Natural killer cell treated with Interleukin-12 subunit alpha and Interleukin-12 subunit beta and Interleukin-15 and Interleukin-18, amount 100 ng/mL, for 72 hours (primary cell): ENCODE measurements at regions not wholly inside any gene's neighbourhood (a gene's known extent, or its start where the extent isn't known, plus 50 kb on each side); places are given as distances from the start of the nearest gene placed in this dataset.
"Not testable (repeated sequence)": the region's sequence is repeated elsewhere in the genome, so short reads cannot be mapped to it uniquely, and the experiment has no call there.

Experiments
- ATAC-seq, 2 donors: fragments of 150-1000 bp; cut with Tn5 transposase in 1 of 2; sonication (Bioruptor Pico), chemical (Tn5 transposase) in 1 of 2; 2 replicates each; pipeline ENCODE4 v1.10.0; 2021
- DNase-seq: peaks from one replicate; pipeline ENCODE4 v3.0.0; 2022; ENCODE audit warnings: low spot score
- H3K27ac Mint-ChIP-seq, 2 donors: 1 replicate in 1 of 2; 2 replicates in 1 of 2; pipeline ENCODE4 v1.8.0; 2022; ENCODE audit warnings: mixed read lengths in 2 of 2, mild to moderate bottlenecking in 1 of 2, moderate library complexity in 1 of 2
- H3K27me3 Mint-ChIP-seq, 2 donors: 1 replicate in 1 of 2; 2 replicates in 1 of 2; pipeline ENCODE4 v1.8.0; 2022; ENCODE audit warnings: mixed read lengths in 2 of 2
- H3K36me3 Mint-ChIP-seq: one replicate; pipeline ENCODE4 v1.8.0; 2022; ENCODE audit warnings: mixed read lengths
- H3K4me1 Mint-ChIP-seq, 2 donors: 1 replicate in 1 of 2; 2 replicates in 1 of 2; pipeline ENCODE4 v1.8.0; 2022; ENCODE audit warnings: low read depth in 2 of 2, mixed read lengths in 2 of 2, mild to moderate bottlenecking in 1 of 2
- H3K4me3 Mint-ChIP-seq: one replicate; pipeline ENCODE4 v1.8.0; 2022; ENCODE audit warnings: mixed read lengths
- H3K9me3 Mint-ChIP-seq: 2 replicates; pipeline ENCODE4 v1.8.0; 2022; ENCODE audit warnings: mixed read lengths

- peaks cover 8% of the 10 kb centered on the region for H3K9me3 Mint-ChIP-seq
- no peak for ATAC-seq
- no peaks in the 10 kb centered on the region for H3K4me1 Mint-ChIP-seq
- H3K4me3 Mint-ChIP-seq: no peak overlapping the region
- H3K27ac Mint-ChIP-seq: no peak overlapping the region
- H3K36me3 Mint-ChIP-seq: no peaks in the 10 kb centered on the region
- no peaks in the 10 kb centered on the region for H3K27me3 Mint-ChIP-seq
- no peak for DNase-seq
These were observed 832.4 kb upstream of the PCDH10 start for GRCh38 chr4:132316738-132317137.

GRCh38 chr4:132317923-132318322, 831.2 kb upstream of the PCDH10 start:
- no peak overlapping the region for H3K4me3 Mint-ChIP-seq
- H3K27ac Mint-ChIP-seq: no peak overlapping the region
- H3K27me3 Mint-ChIP-seq: no peaks in the 10 kb centered on the region
- no peaks in the 10 kb centered on the region for H3K4me1 Mint-ChIP-seq
- peaks cover 8% of the 10 kb centered on the region for H3K9me3 Mint-ChIP-seq
- H3K36me3 Mint-ChIP-seq: no peaks in the 10 kb centered on the region
- DNase-seq: no peak
- ATAC-seq: no peak

- Mint-ChIP-seq H3K36me3 (peaks cover 4% of the 10 kb centered on the region), H3K27ac (no peak overlapping the region), H3K27me3 (no peaks in the 10 kb centered on the region), H3K9me3 (peaks cover 12% of the 10 kb centered on the region), H3K4me1 (no peaks in the 10 kb centered on the region), H3K4me3 (no peak overlapping the region)
- no peak for ATAC-seq
- DNase-seq: no peak
These were observed 820.3 kb upstream of the PCDH10 start for GRCh38 chr4:132328761-132329160.

- H3K27me3 Mint-ChIP-seq: no peaks in the 10 kb centered on the region
- H3K9me3 Mint-ChIP-seq: peaks cover 12% of the 10 kb centered on the region
These were observed 818.1 kb upstream of the PCDH10 start for GRCh38 chr4:132330994-132331393.

GRCh38 chr4:132332932-132333723, 816.0 kb upstream of the PCDH10 start:
- DNase-seq (no peak), ATAC-seq (no peak)
- Mint-ChIP-seq H3K4me1 (no peaks in the 10 kb centered on the region), H3K27me3 (no peaks in the 10 kb centered on the region), H3K27ac (no peak overlapping the region), H3K36me3 (peaks cover 4% of the 10 kb centered on the region), H3K4me3 (no peak overlapping the region), H3K9me3 (peaks cover 12% of the 10 kb centered on the region)

More at GRCh38 chr4:132330994-132331393, 818.1 kb upstream of the PCDH10 start:
- no peaks in the 10 kb centered on the region for H3K4me1 Mint-ChIP-seq
- DNase-seq (no peak), ATAC-seq (no peak)
- no peak overlapping the region for H3K4me3 Mint-ChIP-seq
- H3K27ac Mint-ChIP-seq: no peak overlapping the region
- H3K36me3 Mint-ChIP-seq: peaks cover 4% of the 10 kb centered on the region

GRCh38 chr4:132333724-132334047, 815.4 kb upstream of the PCDH10 start:
- no peak overlapping the region for H3K4me3 Mint-ChIP-seq
- DNase-seq (no peak), ATAC-seq (no peak)
- no peaks in the 10 kb centered on the region for H3K27me3 Mint-ChIP-seq
- peaks cover 16% of the 10 kb centered on the region for H3K9me3 Mint-ChIP-seq
- no peaks in the 10 kb centered on the region for H3K4me1 Mint-ChIP-seq
- peaks cover 4% of the 10 kb centered on the region for H3K36me3 Mint-ChIP-seq
- H3K27ac Mint-ChIP-seq: no peak overlapping the region

GRCh38 chr4:132334081-132334480, 815.0 kb upstream of the PCDH10 start:
- peaks cover 4% of the 10 kb centered on the region for H3K36me3 Mint-ChIP-seq
- ATAC-seq (no peak), DNase-seq (no peak)
- peaks cover 16% of the 10 kb centered on the region for H3K9me3 Mint-ChIP-seq
- H3K4me1 Mint-ChIP-seq: no peaks in the 10 kb centered on the region
- no peak overlapping the region for H3K27ac Mint-ChIP-seq
- H3K4me3 Mint-ChIP-seq: no peak overlapping the region
- H3K27me3 Mint-ChIP-seq: no peaks in the 10 kb centered on the region

- Mint-ChIP-seq H3K36me3 (peaks cover 7% of the 10 kb centered on the region), H3K4me1 (no peaks in the 10 kb centered on the region), H3K27me3 (no peaks in the 10 kb centered on the region), H3K9me3 (peaks cover 14% of the 10 kb centered on the region), H3K27ac (no peak overlapping the region), H3K4me3 (no peak overlapping the region)
- ATAC-seq (no peak), DNase-seq (no peak)
These were observed 803.9 kb upstream of the PCDH10 start for GRCh38 chr4:132344924-132345828.

GRCh38 chr4:132346016-132346415, 803.1 kb upstream of the PCDH10 start:
- Mint-ChIP-seq H3K9me3 (peaks cover 14% of the 10 kb centered on the region), H3K36me3 (peaks cover 7% of the 10 kb centered on the region), H3K4me3 (no peak overlapping the region), H3K27me3 (no peaks in the 10 kb centered on the region), H3K4me1 (no peaks in the 10 kb centered on the region), H3K27ac (no peak overlapping the region)
- no peak for ATAC-seq
- no peak for DNase-seq

- peaks cover 17% of the 10 kb centered on the region for H3K9me3 Mint-ChIP-seq
- H3K27ac Mint-ChIP-seq, H3K4me3 Mint-ChIP-seq, H3K4me1 Mint-ChIP-seq, DNase-seq, ATAC-seq, H3K27me3 Mint-ChIP-seq, H3K36me3 Mint-ChIP-seq: not testable (repeated sequence)
These were observed 797.5 kb upstream of the PCDH10 start for GRCh38 chr4:132351606-132352005.

- no peak overlapping the region for H3K27ac Mint-ChIP-seq
- ATAC-seq: no peak
- H3K36me3 Mint-ChIP-seq: no peaks in the 10 kb centered on the region
- H3K4me1 Mint-ChIP-seq: no peaks in the 10 kb centered on the region
- no peak for DNase-seq
- no peak overlapping the region for H3K4me3 Mint-ChIP-seq
- no peaks in the 10 kb centered on the region for H3K27me3 Mint-ChIP-seq
- H3K9me3 Mint-ChIP-seq: peaks cover 20% of the 10 kb centered on the region
These were observed 766.9 kb upstream of the PCDH10 start for GRCh38 chr4:132382243-132382642.

GRCh38 chr4:132383571-132384199, 765.4 kb upstream of the PCDH10 start:
- no peaks in the 10 kb centered on the region for H3K27me3 Mint-ChIP-seq
- ATAC-seq: no peak
- no peak overlapping the region for H3K4me3 Mint-ChIP-seq
- H3K27ac Mint-ChIP-seq: no peak overlapping the region
- DNase-seq: no peak
- H3K9me3 Mint-ChIP-seq: peaks cover 20% of the 10 kb centered on the region
- no peaks in the 10 kb centered on the region for H3K36me3 Mint-ChIP-seq
- H3K4me1 Mint-ChIP-seq: no peaks in the 10 kb centered on the region

- no peak overlapping the region for H3K27ac Mint-ChIP-seq
- ATAC-seq: no peak
These were observed 764.4 kb upstream of the PCDH10 start for GRCh38 chr4:132384709-132385108.

GRCh38 chr4:132386130-132386529, 763.0 kb upstream of the PCDH10 start:
- H3K36me3 Mint-ChIP-seq: no peaks in the 10 kb centered on the region
- H3K9me3 Mint-ChIP-seq: peaks cover 23% of the 10 kb centered on the region
- DNase-seq (no peak), ATAC-seq (no peak)
- no peak overlapping the region for H3K4me3 Mint-ChIP-seq
- no peaks in the 10 kb centered on the region for H3K27me3 Mint-ChIP-seq
- H3K4me1 Mint-ChIP-seq: no peaks in the 10 kb centered on the region
- H3K27ac Mint-ChIP-seq: no peak overlapping the region

More at GRCh38 chr4:132384709-132385108, 764.4 kb upstream of the PCDH10 start:
- peaks cover 23% of the 10 kb centered on the region for H3K9me3 Mint-ChIP-seq
- no peaks in the 10 kb centered on the region for H3K36me3 Mint-ChIP-seq
- no peak overlapping the region for H3K4me3 Mint-ChIP-seq
- DNase-seq: no peak
- no peaks in the 10 kb centered on the region for H3K4me1 Mint-ChIP-seq
- no peaks in the 10 kb centered on the region for H3K27me3 Mint-ChIP-seq
